ENCODE measurements at regions not wholly inside any gene's neighbourhood (a gene's known extent, or its start where the extent isn't known, plus 50 kb on each side); places are given as distances from the start of the nearest gene placed in this dataset.

DNA sequence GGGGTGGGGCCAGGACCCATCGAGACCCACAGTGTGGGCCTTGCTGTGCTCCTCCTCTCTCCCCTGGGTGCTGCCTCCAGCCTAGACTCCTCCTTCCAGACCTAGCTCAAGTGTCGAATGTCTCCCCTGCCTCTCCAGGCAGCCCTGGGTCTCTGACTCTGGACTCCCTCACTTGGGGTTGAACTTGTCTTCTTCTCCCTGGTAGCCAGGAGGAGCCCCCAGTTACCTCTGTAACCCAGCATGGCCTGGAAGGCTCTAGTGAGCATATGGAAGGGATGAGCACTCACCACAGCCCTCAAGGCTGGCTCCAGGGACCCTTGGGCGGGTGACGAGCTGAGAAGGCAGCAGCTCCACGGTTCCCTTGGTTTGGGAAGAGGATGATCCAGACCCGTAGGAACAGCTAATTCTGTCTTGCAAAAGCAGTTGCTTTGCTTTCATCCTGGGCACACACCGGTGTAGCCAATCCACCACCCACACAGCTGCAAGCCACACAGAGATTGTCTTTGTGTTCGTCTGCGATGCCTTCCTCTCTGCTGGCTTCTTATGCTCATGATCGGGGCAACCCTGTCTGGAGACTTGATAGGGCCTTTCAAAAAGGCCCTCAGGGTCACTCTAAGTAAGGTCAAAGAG lies 52.3 kb upstream of the ANTXRL start (continued):
- TF ChIP-seq BCL11A (IDR thresholded peaks at IDR 0.05; ENCODE audit: low read depth in 2 of 2, low read length in 2 of 2) (no peak), YY1 (IDR thresholded peaks at IDR 0.05; ENCODE audit: low read depth, low read length) (no peak), POLR2AphosphoS5 (IDR thresholded peaks at IDR 0.05; ENCODE audit: low read depth, low read length) (no peak), GABPA (IDR thresholded peaks at IDR 0.05; ENCODE audit: borderline replicate concordance, insufficient read depth, low read length) (no peak), BRCA1 (IDR thresholded peaks at IDR 0.05; ENCODE audit: low read depth, low read length) (no peak), CEBPB (IDR thresholded peaks at IDR 0.05; ENCODE audit: low read depth, low read length) (no peak), PHF8 (conservative IDR thresholded peaks at IDR 0.05; ENCODE audit: low read depth, low read length) (no peak)
- TF ChIP-seq, protein P1, sequence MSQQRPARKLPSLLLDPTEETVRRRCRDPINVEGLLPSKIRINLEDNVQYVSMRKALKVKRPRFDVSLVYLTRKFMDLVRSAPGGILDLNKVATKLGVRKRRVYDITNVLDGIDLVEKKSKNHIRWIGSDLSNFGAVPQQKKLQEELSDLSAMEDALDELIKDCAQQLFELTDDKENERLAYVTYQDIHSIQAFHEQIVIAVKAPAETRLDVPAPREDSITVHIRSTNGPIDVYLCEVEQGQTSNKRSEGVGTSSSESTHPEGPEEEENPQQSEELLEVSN (IDR thresholded peaks at IDR 0.05): no peak
